Peyer's patch (tissue), 4 donors: ENCODE measurements at regions not wholly inside any gene's neighbourhood (a gene's known extent, or its start where the extent isn't known, plus 50 kb on each side); places are given as distances from the start of the nearest gene placed in this dataset.

Experiments
- CTCF ChIP-seq, 6 experiments: fragments of 450-650 bp in 4 of 6; fragments of 200-600 bp in 2 of 6; sonication (generic) in 1 of 6; IDR thresholded peaks; one replicate each; pipeline ENCODE4 v1.5.1; 2017 to 2019; ENCODE audit warnings: antibody characterized with exemption in 6 of 6, mild to moderate bottlenecking in 3 of 6, moderate library complexity in 1 of 6
- POLR2A ChIP-seq, 2 donors: fragments of 450-650 bp; IDR thresholded peaks; one replicate each; pipeline ENCODE4 v1.5.1; 2017; ENCODE audit warnings: antibody characterized with exemption in 2 of 2, mild to moderate bottlenecking in 2 of 2, moderate library complexity in 2 of 2

- TF ChIP-seq CTCF (IDR thresholded peaks at IDR 0.05) (no peak), POLR2A (IDR thresholded peaks at IDR 0.05) (no peak)
Observed at GRCh38 chr11:109936661-109937180, 156.5 kb upstream of the ZC3H12C start.
